ENCODE measurements at regions not wholly inside any gene's neighbourhood (a gene's known extent, or its start where the extent isn't known, plus 50 kb on each side); places are given as distances from the start of the nearest gene placed in this dataset.

GRCh38 chr18:76715012-76715610, 107.2 kb upstream of the ZNF236 start:
- TF ChIP-seq CTCF (conservative IDR thresholded peaks at IDR 0.05; ENCODE audit: low read length) = no peak
- no peak for TF ChIP-seq EZH2phosphoT487 (IDR thresholded peaks at IDR 0.05; ENCODE audit: borderline replicate concordance, low read depth, low read length)

All from OCI-LY7 (cell line).